IPS-18c (cell line): ENCODE measurements at regions not wholly inside any gene's neighbourhood (a gene's known extent, or its start where the extent isn't known, plus 50 kb on each side); places are given as distances from the start of the nearest gene placed in this dataset.

Experiments
- H3K4me3 ChIP-seq: 2 replicates; pipeline ENCODE4 v1.7.0; 2013; ENCODE audit warnings: low read depth, mild to moderate bottlenecking, low read length, moderate library complexity; ENCODE audit not compliant: insufficient read depth
- H3K9me3 ChIP-seq: one replicate; pipeline ENCODE4 v1.6.1; 2013; ENCODE audit warnings: mild to moderate bottlenecking, low read length, moderate library complexity; ENCODE audit not compliant: control insufficient read depth, insufficient read depth

GRCh38 chr1:13950637-13951036 is 250.6 kb downstream of the PRDM2 start:
- Histone ChIP-seq H3K9me3 (no peaks in the 10 kb centered on the region), H3K4me3 (no peak overlapping the region)

GRCh38 chr1:13951793-13952751 is 252.1 kb downstream of the PRDM2 start:
- H3K4me3 ChIP-seq = no peak overlapping the region
- no peaks in the 10 kb centered on the region for H3K9me3 ChIP-seq

GRCh38 chr1:13952985-13953384 is 253.0 kb downstream of the PRDM2 start:
- Histone ChIP-seq H3K4me3 (no peak overlapping the region), H3K9me3 (no peaks in the 10 kb centered on the region)

GRCh38 chr1:13956393-13956792 is 256.4 kb downstream of the PRDM2 start:
- Histone ChIP-seq H3K9me3 (no peaks in the 10 kb centered on the region), H3K4me3 (no peak overlapping the region)

GRCh38 chr1:13960375-13960987 is 260.5 kb downstream of the PRDM2 start:
- no peaks in the 10 kb centered on the region for H3K9me3 ChIP-seq

GRCh38 chr1:13964768-13965167 is 264.8 kb downstream of the PRDM2 start:
- no peak overlapping the region for H3K4me3 ChIP-seq
- no peaks in the 10 kb centered on the region for H3K9me3 ChIP-seq

More at GRCh38 chr1:13960375-13960987, 260.5 kb downstream of the PRDM2 start:
- no peak overlapping the region for H3K4me3 ChIP-seq

- H3K4me3 ChIP-seq = no peak overlapping the region
Observed at GRCh38 chr1:13965770-13966398, 265.9 kb downstream of the PRDM2 start.

GRCh38 chr1:13967707-13968106 is 267.7 kb downstream of the PRDM2 start:
- no peak overlapping the region for H3K4me3 ChIP-seq
- no peaks in the 10 kb centered on the region for H3K9me3 ChIP-seq

More at GRCh38 chr1:13965770-13966398, 265.9 kb downstream of the PRDM2 start:
- no peaks in the 10 kb centered on the region for H3K9me3 ChIP-seq

GRCh38 chr1:13968361-13968760 is 268.4 kb downstream of the PRDM2 start:
- no peaks in the 10 kb centered on the region for H3K9me3 ChIP-seq
- H3K4me3 ChIP-seq = no peak overlapping the region

GRCh38 chr1:13970631-13971247 is 270.8 kb downstream of the PRDM2 start:
- no peaks in the 10 kb centered on the region for H3K9me3 ChIP-seq
- no peak overlapping the region for H3K4me3 ChIP-seq

GRCh38 chr1:13976485-13976884 is 276.5 kb downstream of the PRDM2 start:
- no peak overlapping the region for H3K4me3 ChIP-seq
- H3K9me3 ChIP-seq = no peaks in the 10 kb centered on the region

- H3K9me3 ChIP-seq = no peaks in the 10 kb centered on the region
- no peak overlapping the region for H3K4me3 ChIP-seq
Observed at GRCh38 chr1:13981142-13981541, 281.2 kb downstream of the PRDM2 start.

- Histone ChIP-seq H3K4me3 (no peak overlapping the region), H3K9me3 (no peaks in the 10 kb centered on the region)
Observed at GRCh38 chr1:13983393-13983792, 283.4 kb downstream of the PRDM2 start.

GRCh38 chr1:13990939-13991338 is 291.0 kb downstream of the PRDM2 start:
- Histone ChIP-seq H3K4me3 (no peak overlapping the region), H3K9me3 (no peaks in the 10 kb centered on the region)

- no peak overlapping the region for H3K4me3 ChIP-seq
- no peaks in the 10 kb centered on the region for H3K9me3 ChIP-seq
Observed at GRCh38 chr1:13992489-13993285, 292.7 kb downstream of the PRDM2 start.

GRCh38 chr1:13994386-13994785 is 294.4 kb downstream of the PRDM2 start:
- no peak overlapping the region for H3K4me3 ChIP-seq
- no peaks in the 10 kb centered on the region for H3K9me3 ChIP-seq

- Histone ChIP-seq H3K9me3 (no peaks in the 10 kb centered on the region), H3K4me3 (no peak overlapping the region)
Observed at GRCh38 chr1:13996334-13996733, 296.3 kb downstream of the PRDM2 start.
